CD14-positive monocyte (primary cell): ENCODE measurements at regions not wholly inside any gene's neighbourhood (a gene's known extent, or its start where the extent isn't known, plus 50 kb on each side); places are given as distances from the start of the nearest gene placed in this dataset.

ENCODE experiments used
- DNase-seq, 3 donors: peaks; one replicate each; pipeline ENCODE4 v3.0.0-alpha.2; 2011 to 2022
- H2AFZ ChIP-seq: 2 replicates; pipeline ENCODE4 v1.6.0; 2012; ENCODE audit warnings: mild to moderate bottlenecking, low read depth, low read length, inconsistent platforms; ENCODE audit not compliant: insufficient read depth, poor library complexity, severe bottlenecking
- H3K27ac ChIP-seq, 2 donors: 1 replicate in 1 of 2; 2 replicates in 1 of 2; pipeline ENCODE4 v1.5.1; 2012 to 2013; ENCODE audit warnings: low read length in 2 of 2, control low read depth in 1 of 2, inconsistent platforms in 1 of 2, low read depth in 1 of 2, mild to moderate bottlenecking in 1 of 2
- H3K27me3 ChIP-seq, 2 donors: one replicate each; pipeline versions ENCODE4 v1.6.0 to v1.6.1; 2011 to 2013; ENCODE audit warnings: low read length in 2 of 2; ENCODE audit not compliant: control insufficient read depth in 2 of 2, insufficient read depth in 2 of 2
- H3K36me3 ChIP-seq, 2 donors: replicated peaks in 1 of 2; 1 replicate in 1 of 2; 2 replicates in 1 of 2; pipeline versions ENCODE4 v1.5.1 to v1.6.1; 2012 to 2013; ENCODE audit warnings: low read length in 2 of 2, control low read depth in 1 of 2, inconsistent platforms in 1 of 2, mild to moderate bottlenecking in 1 of 2; ENCODE audit not compliant: insufficient read depth in 2 of 2, control insufficient read depth in 1 of 2
- H3K4me1 ChIP-seq, 2 donors: 1 replicate in 1 of 2; 2 replicates in 1 of 2; pipeline versions ENCODE4 v1.5.1 to v1.6.1; 2012 to 2013; ENCODE audit warnings: low read length in 2 of 2, control low read depth in 1 of 2, inconsistent platforms in 1 of 2, mild to moderate bottlenecking in 1 of 2, moderate library complexity in 1 of 2; ENCODE audit not compliant: insufficient read depth in 2 of 2, control insufficient read depth in 1 of 2
- H3K4me2 ChIP-seq: replicated peaks from 2 replicates; pipeline ENCODE3; 2012; ENCODE audit warnings: low read length, moderate library complexity, mild to moderate bottlenecking; ENCODE audit not compliant: poor library complexity, severe bottlenecking; ENCODE audit errors: extremely low read depth
- H3K4me3 ChIP-seq, 3 experiments: fragments of 200-600 bp in 1 of 3; sonication (generic) in 1 of 3; replicated peaks in 1 of 3; 1 replicate in 2 of 3; 2 replicates in 1 of 3; pipeline ENCODE4 v1.5.1; 2011 to 2013; ENCODE audit warnings: low read length in 3 of 3, mild to moderate bottlenecking in 3 of 3, control low read depth in 2 of 3, low read depth in 2 of 3, inconsistent platforms in 1 of 3, moderate library complexity in 1 of 3
- H3K79me2 ChIP-seq: 2 replicates; pipeline ENCODE4 v1.6.0; 2012; ENCODE audit warnings: mild to moderate bottlenecking, control low read depth, inconsistent platforms, low read length, moderate library complexity; ENCODE audit not compliant: insufficient read depth
- H3K9ac ChIP-seq: 2 replicates; pipeline ENCODE4 v1.6.0; 2017; ENCODE audit warnings: low read length, mild to moderate bottlenecking; ENCODE audit not compliant: insufficient read depth, poor library complexity, severe bottlenecking
- H3K9me3 ChIP-seq, 2 donors: replicated peaks in 1 of 2; 1 replicate in 1 of 2; 2 replicates in 1 of 2; pipeline versions ENCODE4 v1.5.1 to v1.6.1; 2012 to 2013; ENCODE audit warnings: low read length in 2 of 2, control low read depth in 1 of 2; ENCODE audit not compliant: control insufficient read depth in 1 of 2, insufficient read depth in 1 of 2
- H4K20me1 ChIP-seq: 2 replicates; pipeline ENCODE4 v1.6.0; 2012; ENCODE audit warnings: mild to moderate bottlenecking, low read length, control low read depth, moderate library complexity; ENCODE audit not compliant: insufficient read depth
- H3K27ac Mint-ChIP-seq, 7 donors: one replicate each; pipeline ENCODE4 v1.8.0; 2020; ENCODE audit warnings: mild to moderate bottlenecking in 7 of 7, mixed read lengths in 7 of 7, moderate library complexity in 6 of 7, inconsistent platforms in 2 of 7
- H3K27me3 Mint-ChIP-seq, 3 donors: one replicate each; pipeline ENCODE4 v1.8.0; 2021 to 2022; ENCODE audit warnings: low read depth in 3 of 3, mild to moderate bottlenecking in 3 of 3, mixed read lengths in 3 of 3, moderate library complexity in 3 of 3, inconsistent platforms in 1 of 3
- H3K36me3 Mint-ChIP-seq, 2 donors: one replicate each; pipeline ENCODE4 v1.8.0; 2020; ENCODE audit warnings: mixed read lengths in 2 of 2, inconsistent platforms in 1 of 2, mild to moderate bottlenecking in 1 of 2
- H3K4me1 Mint-ChIP-seq: one replicate; pipeline ENCODE4 v1.8.0; 2020; ENCODE audit warnings: mild to moderate bottlenecking, mixed read lengths
- H3K4me3 Mint-ChIP-seq, 2 donors: one replicate each; pipeline ENCODE4 v1.8.0; 2020; ENCODE audit warnings: mild to moderate bottlenecking in 2 of 2, mixed read lengths in 2 of 2, moderate library complexity in 1 of 2
- H3K9me3 Mint-ChIP-seq, 7 donors: one replicate each; pipeline ENCODE4 v1.8.0; 2020 to 2022; ENCODE audit warnings: mixed read lengths in 7 of 7, mild to moderate bottlenecking in 6 of 7, moderate library complexity in 6 of 7, inconsistent platforms in 2 of 7
- CTCF ChIP-seq: fragments of 200-600 bp; IDR thresholded peaks from one replicate; pipeline ENCODE4 v1.8.0; 2022; ENCODE audit warnings: antibody characterized with exemption, mild to moderate bottlenecking
- WGBS: methylation state at CpG from one replicate; pipeline ENCODE4 v1.1.5; 2013; ENCODE audit warnings: missing lambda C conversion rate; ENCODE audit not compliant: insufficient coverage; 5-methylcytosine and 5-hydroxymethylcytosine counted together
- intact Hi-C, 2 donors: fragments of 100-400 bp; cut with micrococcal nuclease; formaldehyde crosslinking; loops; one replicate each; pipeline versions ENCODE4 v1.15.0 to v1.15.1; 2023

- 91% methylated on average over 3 of the region's 6 CpGs for WGBS
- H3K36me3 ChIP-seq, result no peaks in the 10 kb centered on the region
- H3K9ac ChIP-seq, result no peak overlapping the region
- Mint-ChIP-seq H3K36me3 (no peaks in the 10 kb centered on the region), H3K27ac (no peak overlapping the region), H3K4me1 (no peaks in the 10 kb centered on the region), H3K4me3 (no peak overlapping the region), H3K27me3 (peaks cover 2 to 7% (median 3%) of the 10 kb centered on the region in 3 donors), H3K9me3 (peaks cover 14 to 22% (median 17%) of the 10 kb centered on the region in 7 donors)
- H4K20me1 ChIP-seq, result no peaks in the 10 kb centered on the region
- no peak overlapping the region for H2AFZ ChIP-seq
- H3K4me3 ChIP-seq, result no peak overlapping the region
- H3K27ac ChIP-seq, result no peak overlapping the region
- no peaks in the 10 kb centered on the region for H3K4me1 ChIP-seq
- DNase-seq, result no peak
- TF ChIP-seq CTCF, result no peak
- peaks cover 8 to 21% of the 10 kb centered on the region in 2 donors for H3K9me3 ChIP-seq
- H3K4me2 ChIP-seq, result no peak overlapping the region
- H3K27me3 ChIP-seq, result no peaks in the 10 kb centered on the region
- intact Hi-C loops, result no loop called here
- H3K79me2 ChIP-seq, result no peaks in the 10 kb centered on the region
These were observed 110.0 kb upstream of the MTAP start for GRCh38 chr9:21692390-21692789.

- H3K27ac Mint-ChIP-seq, result peak overlapping the region in 1 of 7 donors; percentile 50
- no peaks in the 10 kb centered on the region for H3K4me1 Mint-ChIP-seq
- no peak overlapping the region for H3K27ac ChIP-seq
- TF ChIP-seq CTCF, result no peak
- peaks cover 8 to 21% of the 10 kb centered on the region in 2 donors for H3K9me3 ChIP-seq
- no peak overlapping the region for H2AFZ ChIP-seq
- intact Hi-C loops, result no loop called here
- H3K27me3 ChIP-seq, result no peaks in the 10 kb centered on the region
- H3K9ac ChIP-seq, result no peak overlapping the region
- H3K36me3 ChIP-seq, result no peaks in the 10 kb centered on the region
- WGBS, result 100% methylated on average over 2 of the region's 6 CpGs
- no peak for DNase-seq
- peaks cover 14 to 22% (median 17%) of the 10 kb centered on the region in 7 donors for H3K9me3 Mint-ChIP-seq
- no peak overlapping the region for H3K4me2 ChIP-seq
- H3K79me2 ChIP-seq, result no peaks in the 10 kb centered on the region
- H3K36me3 Mint-ChIP-seq, result no peaks in the 10 kb centered on the region
- H3K4me1 ChIP-seq, result no peaks in the 10 kb centered on the region
- H3K4me3 Mint-ChIP-seq, result no peak overlapping the region
- peaks cover 0 to 7% (median 3%) of the 10 kb centered on the region in 3 donors for H3K27me3 Mint-ChIP-seq
- H4K20me1 ChIP-seq, result no peaks in the 10 kb centered on the region
- H3K4me3 ChIP-seq, result no peak overlapping the region
These were observed 108.0 kb upstream of the MTAP start for GRCh38 chr9:21694424-21694823.
